Activated CD4-positive, alpha-beta T cell treated with anti-CD3 and anti-CD28 coated beads for 36 hours (primary cell): ENCODE measurements at regions not wholly inside any gene's neighbourhood (a gene's known extent, or its start where the extent isn't known, plus 50 kb on each side); places are given as distances from the start of the nearest gene placed in this dataset.
"Not testable (repeated sequence)": the region's sequence is repeated elsewhere in the genome, so short reads cannot be mapped to it uniquely, and the experiment has no call there.

ENCODE experiments used
- ATAC-seq: fragments of 200-7000 bp; cut with Tn5 transposase; one replicate; pipeline ENCODE4 v1.10.0; 2021; ENCODE audit warnings: mild to moderate bottlenecking, moderate library complexity
- CTCF ChIA-PET: fragments of 350-600 bp; sonication (Branson Sonifier 250); formaldehyde crosslinking; loops from one replicate; lab custom pipeline; 2021; ENCODE audit warnings: antibody characterized with exemption; lab: Charles Lee
- POLR2A ChIA-PET: fragments of 350-600 bp; sonication (Branson Sonifier 250); formaldehyde crosslinking; loops from one replicate; lab custom pipeline; 2021; ENCODE audit warnings: antibody characterized with exemption, inconsistent platforms; lab: Charles Lee
- DNase-seq: peaks from one replicate; pipeline ENCODE4 v3.0.0-alpha.2; 2020
- H3K27ac Mint-ChIP-seq: one replicate; pipeline ENCODE4 v1.8.0; 2021; ENCODE audit warnings: mixed read lengths
- H3K27me3 Mint-ChIP-seq: one replicate; pipeline ENCODE4 v1.8.0; 2021; ENCODE audit warnings: mixed read lengths
- H3K36me3 Mint-ChIP-seq: one replicate; pipeline ENCODE4 v1.8.0; 2021; ENCODE audit warnings: low read depth, mixed read lengths
- H3K4me1 Mint-ChIP-seq: one replicate; pipeline ENCODE4 v1.8.0; 2021; ENCODE audit warnings: mixed read lengths
- H3K4me3 Mint-ChIP-seq: one replicate; pipeline ENCODE4 v1.8.0; 2021; ENCODE audit warnings: mild to moderate bottlenecking, moderate library complexity, mixed read lengths
- H3K9me3 Mint-ChIP-seq: one replicate; pipeline ENCODE4 v1.8.0; 2021; ENCODE audit warnings: low read depth, mixed read lengths
- intact Hi-C, 2 experiments: fragments of 100-400 bp; cut with DNase I in 1 of 2; cut with micrococcal nuclease in 1 of 2; formaldehyde crosslinking; loops; one replicate each; pipeline versions ENCODE4 v1.14.2 to v1.15.1; 2022 to 2024; cut with DNase I, micrococcal nuclease

DNA sequence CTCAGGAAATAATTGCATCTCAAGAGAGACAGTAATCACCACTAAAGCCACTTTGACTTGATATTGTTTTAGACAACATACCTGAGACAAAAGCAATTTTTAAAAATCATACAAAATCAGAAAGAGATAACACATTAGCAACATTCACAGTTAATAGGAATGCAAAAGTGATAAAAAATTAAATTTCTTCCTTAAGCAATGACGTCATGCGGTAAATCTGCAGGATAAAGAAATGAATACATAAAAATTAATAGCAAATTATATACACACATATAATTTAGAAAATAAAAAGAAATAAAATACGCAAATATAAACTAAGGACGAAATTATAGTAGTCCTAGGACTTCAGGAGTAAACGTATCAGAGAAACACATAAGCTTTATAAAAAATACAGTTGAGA is 866.5 kb upstream of the PRKX start:
- Mint-ChIP-seq H3K27me3 (no peaks in the 10 kb centered on the region), H3K4me1 (no peaks in the 10 kb centered on the region), H3K4me3 (no peak overlapping the region), H3K36me3 (no peaks in the 10 kb centered on the region), H3K9me3 (peaks cover 4% of the 10 kb centered on the region), H3K27ac (no peak overlapping the region)
- POLR2A ChIA-PET, result no interaction called here
- intact Hi-C loops, result no loop called here
- DNase-seq (no peak), ATAC-seq (no peak)
- CTCF ChIA-PET, result no interaction called here

DNA sequence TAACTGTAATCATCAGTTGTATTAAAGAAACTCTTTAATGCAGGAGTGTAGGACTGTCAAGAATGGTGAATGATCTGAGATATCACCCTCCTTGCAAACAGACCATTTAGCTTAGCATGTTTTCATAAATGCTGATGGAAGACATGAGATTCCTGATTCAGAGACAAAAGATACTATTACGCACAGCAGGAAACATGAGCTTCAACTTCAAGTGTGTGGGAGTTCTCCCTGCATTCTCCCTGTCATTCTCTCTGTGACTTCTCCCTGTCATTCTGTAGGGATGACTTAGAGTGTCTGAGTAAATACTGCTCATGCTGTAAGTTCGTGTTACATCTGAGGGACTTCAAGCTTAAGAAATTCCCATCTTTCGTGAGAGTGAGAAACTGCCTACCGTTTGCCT is 866.0 kb upstream of the PRKX start:
- DNase-seq, result no peak
- H3K4me1 Mint-ChIP-seq, result no peaks in the 10 kb centered on the region
- intact Hi-C loops, result no loop called here
- ATAC-seq, result no peak
- H3K27me3 Mint-ChIP-seq, result no peaks in the 10 kb centered on the region
- H3K36me3 Mint-ChIP-seq, result no peaks in the 10 kb centered on the region
- ChIA-PET CTCF (no interaction called here), POLR2A (no interaction called here)
- no peak overlapping the region for H3K4me3 Mint-ChIP-seq
- no peak overlapping the region for H3K27ac Mint-ChIP-seq
- H3K9me3 Mint-ChIP-seq, result no peaks in the 10 kb centered on the region

DNA sequence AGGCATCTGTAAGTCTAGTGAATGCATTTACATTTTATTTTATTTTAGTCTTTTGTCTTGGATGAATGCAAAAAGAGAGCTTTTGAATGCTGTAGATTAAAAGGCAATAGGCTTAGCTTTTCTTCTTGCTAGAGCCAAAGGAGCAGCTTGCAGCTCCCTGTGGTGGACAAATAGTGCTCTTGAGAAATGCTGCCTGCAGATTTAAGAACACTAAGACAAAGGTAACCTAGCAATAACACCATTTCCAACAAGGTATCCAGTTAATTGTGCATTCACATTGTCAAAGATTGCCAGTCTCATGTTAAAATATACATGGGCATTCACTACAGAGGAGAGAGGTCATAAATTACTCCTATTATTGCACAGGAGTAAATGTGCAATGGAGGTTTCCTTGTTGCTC is 859.2 kb upstream of the PRKX start:
- ChIA-PET CTCF (no interaction called here), POLR2A (no interaction called here)
- Mint-ChIP-seq H3K27ac (no peak overlapping the region), H3K27me3 (no peaks in the 10 kb centered on the region), H3K4me1 (no peaks in the 10 kb centered on the region), H3K36me3 (no peaks in the 10 kb centered on the region), H3K9me3 (no peaks in the 10 kb centered on the region), H3K4me3 (no peak overlapping the region)
- no peak for DNase-seq
- no peak for ATAC-seq
- intact Hi-C loops, result no loop called here

DNA sequence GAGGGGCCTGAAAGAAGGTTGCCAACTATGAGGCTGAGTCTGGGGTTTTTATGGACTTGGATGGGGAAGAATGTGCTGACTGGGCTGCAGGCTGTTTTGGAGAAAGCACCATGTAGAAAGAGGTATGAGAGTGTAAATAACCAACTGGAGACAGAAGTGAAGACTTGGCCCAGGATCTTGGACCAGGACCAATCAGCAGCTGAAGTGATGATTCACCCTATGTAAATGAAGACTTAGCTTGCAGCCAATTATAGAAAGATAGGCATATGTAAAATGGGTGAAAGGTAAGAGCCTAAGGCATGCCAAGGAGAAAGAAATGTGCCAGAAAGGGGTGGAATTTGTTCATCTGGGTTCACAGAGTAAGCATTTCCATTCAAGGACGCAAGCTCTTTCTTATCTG is 856.7 kb upstream of the PRKX start:
- no peak overlapping the region for H3K27ac Mint-ChIP-seq
- ChIA-PET CTCF (no interaction called here), POLR2A (no interaction called here)
- ATAC-seq (no peak), DNase-seq (no peak)
- no peaks in the 10 kb centered on the region for H3K9me3 Mint-ChIP-seq
- H3K27me3 Mint-ChIP-seq, result no peaks in the 10 kb centered on the region
- no peaks in the 10 kb centered on the region for H3K36me3 Mint-ChIP-seq
- intact Hi-C loops, result no loop called here
- H3K4me3 Mint-ChIP-seq, result no peak overlapping the region
- H3K4me1 Mint-ChIP-seq, result no peaks in the 10 kb centered on the region

DNA sequence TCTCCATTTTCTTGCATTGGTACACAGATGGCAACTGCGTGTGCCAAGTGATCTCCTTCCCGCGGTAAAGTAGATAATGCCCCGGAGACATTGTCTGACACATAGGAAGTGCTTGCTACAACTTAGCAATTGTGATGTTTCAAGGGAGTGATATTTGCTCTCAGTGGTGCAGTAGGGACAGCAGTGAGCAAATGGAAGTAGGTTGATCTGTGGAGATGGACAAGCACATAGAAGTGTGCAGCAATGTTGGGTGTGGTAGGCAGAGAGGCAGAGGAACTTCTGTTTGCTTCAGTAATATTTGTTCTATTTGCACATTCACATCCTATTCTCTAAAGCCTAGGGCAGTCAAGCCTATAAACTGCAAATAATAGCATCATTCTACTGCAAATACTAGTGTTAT is 846.7 kb upstream of the PRKX start:
- Mint-ChIP-seq H3K27ac (no peak overlapping the region), H3K4me1 (no peaks in the 10 kb centered on the region), H3K9me3 (no peaks in the 10 kb centered on the region), H3K36me3 (no peaks in the 10 kb centered on the region), H3K4me3 (no peak overlapping the region), H3K27me3 (no peaks in the 10 kb centered on the region)
- ATAC-seq, result no peak
- intact Hi-C loops, result no loop called here
- POLR2A ChIA-PET, result no interaction called here
- DNase-seq, result no peak
- CTCF ChIA-PET, result no interaction called here

DNA sequence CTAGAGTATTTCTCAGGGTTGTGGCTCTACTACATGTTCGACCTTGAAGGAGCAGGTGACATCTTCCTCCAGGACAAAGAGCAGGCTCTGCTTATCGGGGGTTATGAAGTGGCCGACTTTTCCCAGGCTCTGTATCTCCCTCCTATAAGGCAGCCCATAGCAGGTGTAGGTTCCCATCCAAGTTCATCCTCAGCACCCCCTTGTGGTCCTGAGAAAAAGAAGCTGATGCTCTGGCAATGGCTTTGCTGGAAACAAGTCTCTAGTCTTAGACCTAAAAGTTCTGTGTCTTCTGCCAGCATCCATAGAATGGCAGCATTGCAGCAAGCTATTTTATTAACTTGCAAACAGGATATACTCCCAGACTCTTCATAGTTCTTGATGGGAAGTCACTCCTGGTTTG is 836.6 kb upstream of the PRKX start:
- CTCF ChIA-PET, result no interaction called here
- H3K4me1 Mint-ChIP-seq, result no peaks in the 10 kb centered on the region
- no peaks in the 10 kb centered on the region for H3K27me3 Mint-ChIP-seq
- no peaks in the 10 kb centered on the region for H3K36me3 Mint-ChIP-seq
- intact Hi-C loops, result loop anchor here in 1 of 2 experiments (2.0 kb wide), 1 partner anchor 587 kb away; no protein-coding TSS in a partner anchor
- H3K27ac Mint-ChIP-seq, result no peak overlapping the region
- no peak overlapping the region for H3K4me3 Mint-ChIP-seq
- POLR2A ChIA-PET, result no interaction called here
- H3K9me3 Mint-ChIP-seq, result no peaks in the 10 kb centered on the region
- DNase-seq (no peak), ATAC-seq (no peak)

DNA sequence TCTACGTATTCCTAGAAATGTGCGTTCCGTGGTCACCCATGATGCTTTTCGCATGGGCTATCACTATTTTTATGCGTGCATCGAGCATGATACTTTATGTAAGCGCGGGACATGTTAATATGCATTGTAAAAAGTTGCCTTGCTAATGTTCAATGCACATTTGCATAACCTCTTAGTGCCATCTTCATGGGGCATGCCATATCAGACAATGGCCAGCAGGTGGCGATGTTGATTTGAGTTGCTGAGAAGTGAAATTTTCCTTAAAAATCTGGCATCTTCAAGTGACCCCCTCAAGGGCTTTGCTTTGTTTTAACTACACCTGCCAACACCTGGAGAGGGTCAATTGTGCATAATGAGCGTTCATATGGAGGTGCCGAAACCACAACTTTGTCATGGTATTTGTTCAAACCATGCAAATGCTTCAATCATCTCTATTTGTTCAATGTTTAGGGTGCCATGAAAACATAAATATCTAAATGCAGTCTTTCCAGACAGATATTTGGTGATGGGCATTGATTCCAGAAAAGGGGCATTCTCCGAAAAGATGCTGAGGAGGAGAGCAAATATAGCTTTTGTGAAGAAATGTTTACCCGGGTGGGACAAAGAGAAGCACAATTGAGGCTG is 833.9 kb upstream of the PRKX start:
- no peak overlapping the region for H3K27ac Mint-ChIP-seq
- CTCF ChIA-PET, result interaction anchor here (0.6 to 0.8 kb wide), 2 partner anchors 14 to 586 kb away, joined by 3 read pairs; no protein-coding TSS in a partner anchor
- no peak overlapping the region for H3K4me3 Mint-ChIP-seq
- H3K27me3 Mint-ChIP-seq, result no peaks in the 10 kb centered on the region
- H3K9me3 Mint-ChIP-seq, result no peaks in the 10 kb centered on the region
- intact Hi-C loops, result loop anchor here (5.0 to 10.0 kb wide), 2 partner anchors 567 to 1330 kb away; no protein-coding TSS in a partner anchor
- no peaks in the 10 kb centered on the region for H3K36me3 Mint-ChIP-seq
- POLR2A ChIA-PET, result no interaction called here
- ATAC-seq (no peak), DNase-seq (peak; percentile 58)
- no peaks in the 10 kb centered on the region for H3K4me1 Mint-ChIP-seq

DNA sequence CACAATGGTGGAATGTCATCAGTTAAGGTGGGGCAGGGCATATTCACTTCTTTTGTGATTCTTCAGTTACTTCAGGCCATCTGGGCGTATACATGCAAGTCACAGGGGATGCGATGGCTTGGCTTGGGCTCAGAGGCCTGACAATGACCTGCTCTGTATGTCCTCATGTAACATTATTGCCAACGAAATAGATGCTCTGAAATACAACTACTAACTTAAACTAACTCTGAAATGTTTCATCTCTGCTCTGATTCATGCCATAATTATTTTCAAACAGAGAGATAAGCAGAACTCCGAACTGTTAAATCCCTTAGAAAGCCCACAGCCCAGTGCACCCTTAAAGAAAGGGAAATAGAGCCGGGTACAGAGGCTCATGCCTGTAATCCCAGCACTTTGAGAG is 832.7 kb upstream of the PRKX start:
- CTCF ChIA-PET, result interaction anchor here (0.6 kb wide), 1 partner anchor 840 kb away, joined by 3 read pairs; no protein-coding TSS in a partner anchor
- H3K27ac Mint-ChIP-seq, ATAC-seq, H3K36me3 Mint-ChIP-seq, H3K27me3 Mint-ChIP-seq, POLR2A ChIA-PET, H3K9me3 Mint-ChIP-seq, H3K4me3 Mint-ChIP-seq, DNase-seq, H3K4me1 Mint-ChIP-seq: not testable (repeated sequence)
- intact Hi-C loops, result loop anchor here (5.0 to 10.0 kb wide), 2 partner anchors 569 to 1331 kb away; no protein-coding TSS in a partner anchor

DNA sequence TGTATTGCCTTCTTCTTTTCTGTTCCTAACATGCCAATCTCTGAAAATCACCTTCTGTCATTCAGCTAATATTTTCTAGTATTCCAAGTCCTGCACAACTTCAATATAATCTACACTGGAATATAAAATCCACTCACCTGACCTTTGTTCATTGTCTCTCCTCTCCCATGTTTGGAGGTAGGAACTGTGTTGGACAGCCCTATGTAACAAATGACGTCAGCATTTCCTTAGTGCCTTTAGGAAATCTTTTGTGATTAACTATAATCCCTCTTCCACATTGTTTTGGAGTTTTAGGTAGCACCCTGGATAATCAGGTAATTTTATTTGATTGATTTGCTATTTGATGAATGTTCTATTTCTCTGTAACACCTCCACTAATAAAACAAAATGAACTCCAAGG is 814.8 kb upstream of the PRKX start:
- ATAC-seq (no peak), DNase-seq (no peak)
- Mint-ChIP-seq H3K27ac (no peak overlapping the region), H3K36me3 (no peaks in the 10 kb centered on the region), H3K27me3 (no peaks in the 10 kb centered on the region), H3K9me3 (no peaks in the 10 kb centered on the region), H3K4me1 (no peaks in the 10 kb centered on the region), H3K4me3 (no peak overlapping the region)
- intact Hi-C loops, result no loop called here
- POLR2A ChIA-PET, result no interaction called here
- CTCF ChIA-PET, result no interaction called here

DNA sequence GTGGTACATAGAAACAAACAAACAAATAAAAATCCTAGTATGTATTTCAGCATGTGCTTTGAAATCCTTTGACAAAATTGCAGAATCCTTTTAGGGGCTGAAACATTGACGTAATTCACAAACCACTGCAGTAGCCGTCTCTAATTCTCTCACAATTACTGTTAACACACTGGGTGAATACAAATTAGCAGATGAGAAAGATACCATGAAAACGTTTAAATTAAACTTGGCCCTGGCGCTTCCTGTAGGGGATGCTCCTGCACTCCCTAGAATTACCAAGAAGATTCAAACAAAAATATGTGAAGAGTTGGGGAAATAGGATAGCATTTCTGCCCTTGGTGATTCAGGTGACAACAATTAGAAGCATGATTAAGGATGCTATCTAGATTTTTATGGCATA is 772.5 kb upstream of the PRKX start:
- ATAC-seq, result no peak
- Mint-ChIP-seq H3K27ac (no peak overlapping the region), H3K27me3 (no peaks in the 10 kb centered on the region), H3K4me3 (no peak overlapping the region), H3K4me1 (no peaks in the 10 kb centered on the region), H3K9me3 (peaks cover 2% of the 10 kb centered on the region), H3K36me3 (no peaks in the 10 kb centered on the region)
- ChIA-PET CTCF (no interaction called here), POLR2A (no interaction called here)
- DNase-seq, result no peak
- intact Hi-C loops, result no loop called here

DNA sequence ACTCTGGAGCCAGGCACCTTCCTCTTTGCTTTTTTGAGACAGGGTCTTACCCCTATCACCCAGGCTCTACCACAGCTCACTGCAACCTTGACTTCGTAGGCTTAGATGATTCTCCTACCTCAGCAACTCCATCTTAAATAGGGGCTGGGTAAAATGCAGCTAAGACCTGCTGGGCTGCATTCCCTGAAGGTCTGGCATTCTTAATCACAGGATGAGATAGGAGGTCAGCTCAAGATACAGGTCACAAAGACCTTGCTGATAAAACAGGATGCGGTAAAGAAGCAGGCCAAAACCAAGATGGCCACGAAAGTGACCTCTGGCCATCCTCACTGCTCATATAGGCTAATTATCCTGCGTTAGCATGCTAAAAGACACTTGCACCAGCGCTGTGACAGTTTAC is 770.8 kb upstream of the PRKX start:
- Mint-ChIP-seq H3K9me3 (peaks cover 2% of the 10 kb centered on the region), H3K27ac (no peak overlapping the region), H3K27me3 (no peaks in the 10 kb centered on the region), H3K4me3 (no peak overlapping the region), H3K36me3 (no peaks in the 10 kb centered on the region), H3K4me1 (no peaks in the 10 kb centered on the region)
- POLR2A ChIA-PET, result no interaction called here
- no peak for DNase-seq
- intact Hi-C loops, result no loop called here
- CTCF ChIA-PET, result no interaction called here
- no peak for ATAC-seq

DNA sequence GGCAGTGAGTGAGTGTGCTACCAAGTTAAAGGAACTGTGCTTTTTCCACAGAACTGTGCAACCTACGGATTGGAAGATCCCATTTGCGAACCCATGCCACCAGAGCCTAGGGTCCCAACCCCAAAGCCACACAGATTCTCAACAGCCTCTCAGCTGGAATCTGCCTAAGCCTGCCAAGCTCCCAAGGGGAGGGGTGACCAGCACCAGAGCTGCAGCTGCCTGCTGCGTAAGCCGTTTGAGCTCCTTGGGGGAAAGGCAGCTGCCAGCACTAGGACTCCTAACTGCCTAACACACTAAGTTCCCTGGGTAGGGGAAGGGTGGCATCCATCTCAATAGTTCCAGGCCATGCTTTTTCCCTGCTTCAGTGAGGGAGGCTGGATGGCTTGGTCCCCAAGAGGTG is 738.1 kb upstream of the PRKX start:
- no peaks in the 10 kb centered on the region for H3K4me1 Mint-ChIP-seq

More for the DNA sequence above, 738.1 kb upstream of the PRKX start:
- POLR2A ChIA-PET, result no interaction called here
- ATAC-seq (no peak), DNase-seq (no peak)
- H3K27ac Mint-ChIP-seq, result no peak overlapping the region
- H3K4me3 Mint-ChIP-seq, result no peak overlapping the region
- H3K27me3 Mint-ChIP-seq, result no peaks in the 10 kb centered on the region
- no peaks in the 10 kb centered on the region for H3K36me3 Mint-ChIP-seq
- intact Hi-C loops, result no loop called here
- CTCF ChIA-PET, result no interaction called here
- H3K9me3 Mint-ChIP-seq, result no peaks in the 10 kb centered on the region
